Spleen (tissue), 3 donors: ENCODE measurements at regions not wholly inside any gene's neighbourhood (a gene's known extent, or its start where the extent isn't known, plus 50 kb on each side); places are given as distances from the start of the nearest gene placed in this dataset.

ENCODE experiments used
- POLR2A ChIP-seq, 3 donors: fragments of 450-650 bp; IDR thresholded peaks; one replicate each; pipeline ENCODE4 v1.5.1; 2017; ENCODE audit warnings: antibody characterized with exemption in 3 of 3, mild to moderate bottlenecking in 1 of 3
- POLR2AphosphoS5 ChIP-seq, 3 donors: sonication (generic); formaldehyde crosslinking; IDR thresholded peaks; one replicate each; pipeline ENCODE4 v1.5.1; 2017; ENCODE audit warnings: antibody characterized with exemption in 3 of 3

- TF ChIP-seq POLR2AphosphoS5 (IDR thresholded peaks at IDR 0.05) = no peak
- TF ChIP-seq POLR2A (IDR thresholded peaks at IDR 0.05) = no peak
Observed at GRCh38 chr7:118657391-118658005, 433.0 kb downstream of the ANKRD7 start.
